ENCODE measurements at regions not wholly inside any gene's neighbourhood (a gene's known extent, or its start where the extent isn't known, plus 50 kb on each side); places are given as distances from the start of the nearest gene placed in this dataset.
"Not testable (repeated sequence)": the region's sequence is repeated elsewhere in the genome, so short reads cannot be mapped to it uniquely, and the experiment has no call there.

DNA sequence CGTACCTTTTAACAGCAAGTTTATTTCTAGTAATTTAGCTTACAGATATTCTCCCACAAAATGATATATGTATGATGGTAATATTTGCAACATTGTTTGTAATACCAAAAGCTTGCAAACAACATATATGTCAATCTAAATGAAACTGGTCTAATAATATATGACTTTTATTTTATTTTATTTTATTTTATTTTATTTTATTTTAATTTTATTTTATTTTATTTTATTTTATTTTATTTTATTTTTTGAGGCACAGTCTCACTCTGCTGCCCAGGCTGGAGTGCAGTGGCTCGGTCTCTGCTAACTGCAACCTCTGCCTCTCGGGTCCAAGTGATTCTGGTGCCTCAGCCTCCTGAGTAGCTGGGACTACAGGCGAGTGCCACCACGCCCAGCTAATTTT, 94.6 kb upstream of the ABCA1 start:
- DNase-seq (ENCODE audit: low spot score) = not testable (repeated sequence)

DNA sequence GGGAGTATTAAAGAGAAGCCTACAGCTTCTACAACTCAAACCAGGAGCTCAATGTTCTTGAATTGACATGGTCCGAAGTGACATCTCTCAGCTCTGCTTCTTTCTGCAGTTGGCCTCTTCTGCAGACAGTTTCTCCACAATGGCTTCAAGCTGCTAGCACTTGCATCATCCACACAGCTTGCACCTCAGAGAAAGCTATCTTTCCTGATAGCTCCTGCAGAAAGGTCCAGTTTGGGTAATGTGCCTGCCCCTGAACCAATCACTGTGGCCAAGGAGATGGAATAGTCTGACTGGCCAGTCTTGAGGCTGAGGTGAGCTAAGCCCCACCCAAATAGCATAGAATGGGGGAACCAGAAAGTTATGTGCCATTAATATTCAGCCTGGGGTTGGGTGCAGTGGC, 95.8 kb upstream of the ABCA1 start:
- DNase-seq (ENCODE audit: low spot score) = no peak

DNA sequence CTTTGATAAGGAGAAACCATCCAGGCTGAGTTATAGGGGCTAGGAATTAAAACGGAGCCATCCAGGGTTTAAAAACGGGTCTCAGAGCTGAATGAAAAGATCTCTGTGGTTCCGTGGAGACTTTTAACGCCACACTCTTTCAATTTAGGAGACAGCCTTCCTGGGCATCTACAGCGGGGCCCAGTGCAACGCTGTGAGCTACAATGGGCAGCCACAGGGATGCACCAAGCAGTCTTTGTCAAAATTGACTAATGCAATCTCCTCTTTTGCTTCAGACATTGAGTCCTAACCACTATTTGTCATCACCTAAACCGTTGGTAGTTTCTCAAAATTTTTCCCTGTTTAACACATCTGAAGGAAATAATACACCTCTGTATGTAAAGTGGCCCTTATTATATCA, 96.6 kb upstream of the ABCA1 start:
- DNase-seq (ENCODE audit: low spot score) = no peak

DNA sequence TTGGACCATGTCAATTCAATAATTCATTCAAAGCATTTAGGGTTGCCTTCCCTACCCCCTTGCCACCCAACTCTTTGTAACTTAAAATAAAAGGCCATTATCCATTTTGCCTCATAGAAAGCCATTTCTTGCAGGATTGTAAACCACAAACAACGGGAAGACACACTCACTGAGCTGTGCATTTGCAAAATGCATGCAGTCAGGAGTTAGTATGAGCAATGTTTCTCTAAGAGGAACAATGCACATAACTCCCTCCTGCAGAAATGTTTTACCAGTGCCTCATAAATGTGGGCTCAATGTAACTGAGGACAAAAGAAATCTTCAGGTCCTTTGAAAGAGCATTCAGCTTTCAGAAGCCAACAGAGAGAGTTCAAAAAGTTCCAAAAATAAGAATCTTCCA, 98.5 kb upstream of the ABCA1 start:
- no peak for DNase-seq (ENCODE audit: low spot score)

DNA sequence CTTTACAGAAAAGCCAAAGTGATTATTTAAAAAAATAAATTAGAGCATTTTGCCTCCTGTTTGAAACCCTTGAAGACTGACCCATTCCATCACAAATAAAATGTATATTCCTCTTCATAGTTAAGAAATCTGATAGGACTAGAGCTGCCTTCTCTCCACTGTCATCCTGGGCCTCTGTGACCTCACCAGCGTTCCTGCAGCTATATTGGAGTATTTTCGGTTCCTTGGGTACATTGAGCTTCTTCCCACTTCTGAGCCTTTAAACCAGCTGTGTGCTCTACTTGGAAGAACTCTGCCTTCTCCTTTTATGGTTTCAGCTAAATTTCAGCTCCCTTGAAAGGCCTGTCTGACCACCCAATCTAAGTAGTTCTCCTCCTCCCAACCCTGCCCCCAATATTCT, 99.1 kb upstream of the ABCA1 start:
- DNase-seq (ENCODE audit: low spot score) = no peak

DNA sequence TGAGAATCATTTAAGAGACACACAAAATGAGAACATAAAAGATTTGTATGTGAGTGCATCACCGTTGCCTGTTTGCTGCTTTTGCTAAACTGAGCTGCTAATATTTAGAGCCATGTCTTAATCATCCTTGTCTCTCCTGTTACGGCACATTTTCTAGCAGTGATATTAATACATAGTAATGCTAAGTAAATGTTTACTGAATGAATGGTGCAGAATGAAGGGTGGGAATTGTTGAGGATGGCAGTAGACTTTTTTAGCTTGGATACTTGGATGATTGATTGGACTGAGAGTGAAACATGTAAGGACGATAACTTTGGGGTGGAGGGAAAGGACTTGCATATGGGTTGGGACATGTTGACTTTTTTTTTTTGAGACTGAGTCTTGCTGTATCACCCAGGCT, 102.3 kb upstream of the ABCA1 start:
- no peak for DNase-seq (ENCODE audit: low spot score)

DNA sequence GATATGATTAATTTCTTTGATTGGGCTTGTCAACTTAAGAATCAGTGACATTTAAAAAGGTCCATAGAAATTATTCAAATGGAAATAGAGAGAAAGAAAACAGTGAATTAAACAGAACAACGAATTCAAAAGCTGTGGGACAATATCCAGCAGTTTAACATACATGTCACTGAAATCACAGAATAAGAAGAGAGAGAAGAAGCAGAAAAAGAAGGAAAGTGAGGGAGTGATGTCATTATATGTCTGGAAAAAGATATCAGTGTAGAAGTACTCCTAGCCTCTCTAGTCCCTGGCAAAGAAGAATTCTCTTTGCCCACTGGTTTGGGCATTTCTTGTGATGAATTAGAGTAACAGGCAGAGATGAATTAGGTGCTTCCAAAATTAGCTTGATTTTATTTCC, 109.2 kb upstream of the ABCA1 start:
- DNase-seq (ENCODE audit: low spot score) = no peak

DNA sequence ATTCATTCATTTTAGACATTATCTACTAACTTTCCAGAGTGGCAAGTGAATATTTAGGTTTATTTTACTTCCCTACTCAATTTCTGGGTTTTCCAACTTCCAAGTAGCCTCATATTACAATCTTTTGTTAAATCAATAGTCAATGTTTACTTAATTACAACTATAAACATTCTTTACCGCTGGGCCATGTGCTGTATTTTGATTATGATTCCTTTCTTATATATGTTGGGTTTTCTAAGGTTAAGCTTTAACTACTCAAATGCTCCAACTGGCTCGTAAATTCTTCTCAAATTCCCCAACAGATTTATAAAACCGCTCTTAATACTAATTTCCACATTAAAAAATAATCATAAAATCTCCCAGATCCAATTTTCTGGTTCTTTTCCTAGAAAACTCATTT, 110.1 kb upstream of the ABCA1 start:
- no peak for DNase-seq (ENCODE audit: low spot score)

DNA sequence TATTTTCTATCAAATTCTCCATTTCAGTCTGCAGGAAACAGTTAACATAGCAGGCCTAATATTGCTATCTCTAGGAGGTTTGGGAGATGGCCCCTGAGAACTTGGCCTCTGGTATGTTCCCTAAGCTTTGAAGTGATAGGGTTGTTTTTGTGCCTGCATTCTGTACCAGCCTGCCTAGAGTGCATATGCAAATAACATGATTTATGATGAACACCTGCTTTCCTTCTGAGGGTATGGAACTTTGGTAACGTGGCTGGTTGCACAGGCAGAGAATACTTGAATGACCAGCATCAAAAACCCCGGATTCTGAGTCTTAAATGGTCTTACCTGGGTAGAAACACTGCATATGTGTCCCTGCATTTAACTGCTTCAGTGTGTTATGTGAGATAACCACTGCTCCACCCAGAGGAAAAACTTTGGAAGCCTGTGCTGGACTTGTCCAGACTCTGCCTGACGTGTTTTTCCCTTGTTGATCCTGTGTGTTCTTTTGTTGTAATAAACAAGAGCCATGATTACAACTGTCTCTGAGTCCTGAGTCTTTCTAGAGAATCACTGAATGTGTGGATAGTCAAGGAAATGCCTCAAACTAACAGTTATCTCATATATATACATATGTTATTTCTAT, 111.3 kb upstream of the ABCA1 start:
- no peak for DNase-seq (ENCODE audit: low spot score)

DNA sequence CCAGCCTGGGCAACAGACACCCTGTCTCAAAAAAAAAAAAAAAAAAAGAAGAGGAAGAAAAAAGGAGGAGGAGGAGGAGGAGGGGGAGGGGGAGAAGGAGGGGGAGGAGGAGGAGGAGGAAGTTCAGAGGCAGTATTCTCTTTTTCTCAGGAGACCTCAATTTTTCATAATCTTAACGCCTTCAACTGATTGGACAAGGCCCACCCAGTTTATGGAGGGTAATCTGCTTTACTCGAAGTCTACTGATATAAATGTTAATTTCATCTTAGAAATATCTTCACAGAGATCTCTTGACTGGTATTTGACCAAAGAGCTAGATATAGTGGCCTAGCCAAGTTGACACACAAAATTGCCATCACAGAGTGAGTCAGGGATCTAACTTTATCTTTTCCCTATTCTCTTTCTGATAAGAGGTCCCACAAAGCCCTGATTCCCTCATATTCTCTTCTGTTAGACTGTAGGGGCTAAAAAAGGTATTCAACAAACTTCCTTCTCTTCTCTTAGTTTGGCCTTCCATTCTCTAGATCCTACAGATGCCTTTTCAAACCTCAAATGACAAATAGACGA, 115.5 kb upstream of the ABCA1 start:
- DNase-seq (ENCODE audit: low spot score) = no peak

DNA sequence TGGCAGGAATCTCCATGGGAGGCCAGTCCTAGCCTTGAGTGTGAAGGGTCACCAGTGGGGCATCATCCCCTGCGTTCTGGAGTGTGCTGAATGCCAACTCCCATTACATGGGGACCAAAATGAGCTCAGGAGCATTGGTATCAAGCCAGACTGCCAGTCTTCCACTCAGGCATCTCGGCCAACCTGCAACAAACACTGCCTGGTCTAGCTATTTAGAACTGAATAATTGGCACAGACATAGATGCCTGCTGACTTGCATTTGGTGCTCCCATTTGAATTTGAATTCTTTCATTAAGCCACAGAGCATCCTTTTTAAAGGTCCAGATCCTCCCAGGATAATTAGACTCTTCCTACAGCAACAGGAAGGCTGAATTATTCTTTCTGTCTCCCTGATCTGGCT, 116.6 kb upstream of the ABCA1 start:
- DNase-seq (ENCODE audit: low spot score) = no peak

DNA sequence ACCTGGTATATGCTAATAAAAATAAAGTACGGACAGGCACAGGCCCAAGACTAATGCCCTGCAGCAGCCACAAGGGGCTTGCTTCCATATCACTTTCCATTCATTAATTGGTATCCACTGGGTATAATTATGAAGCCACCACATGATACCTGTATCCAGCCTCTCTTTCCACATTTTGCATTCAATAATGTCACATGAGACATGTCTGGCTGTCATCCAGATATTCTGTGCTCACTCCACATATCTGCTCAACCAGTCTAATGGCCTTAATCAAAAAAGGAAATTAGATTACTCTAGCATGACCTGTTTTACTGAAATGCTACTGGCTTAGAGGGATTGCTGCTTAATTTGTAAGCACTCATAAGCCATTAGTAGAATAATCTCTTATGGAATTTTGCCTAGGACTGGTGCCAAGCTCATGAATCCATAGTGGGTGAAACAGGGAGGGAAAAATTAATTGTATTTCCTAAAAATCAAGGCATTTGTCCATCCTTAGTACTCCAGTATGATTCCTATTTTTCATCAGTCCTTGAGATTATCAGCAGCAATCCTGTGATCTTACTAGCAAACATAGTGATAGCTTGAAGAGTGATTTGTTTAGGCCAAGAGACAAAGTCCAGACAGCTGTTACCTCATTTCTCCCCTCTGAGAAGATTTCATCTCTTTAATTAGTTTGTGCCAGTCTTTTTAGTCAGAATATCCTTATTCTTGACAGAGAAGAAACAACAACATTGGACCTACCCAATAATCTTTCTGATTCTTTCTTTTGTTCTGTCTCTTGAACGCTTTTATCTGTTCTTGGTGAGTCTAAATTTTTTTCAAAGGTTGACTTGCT, 119.2 kb upstream of the ABCA1 start:
- DNase-seq (ENCODE audit: low spot score) = no peak

DNA sequence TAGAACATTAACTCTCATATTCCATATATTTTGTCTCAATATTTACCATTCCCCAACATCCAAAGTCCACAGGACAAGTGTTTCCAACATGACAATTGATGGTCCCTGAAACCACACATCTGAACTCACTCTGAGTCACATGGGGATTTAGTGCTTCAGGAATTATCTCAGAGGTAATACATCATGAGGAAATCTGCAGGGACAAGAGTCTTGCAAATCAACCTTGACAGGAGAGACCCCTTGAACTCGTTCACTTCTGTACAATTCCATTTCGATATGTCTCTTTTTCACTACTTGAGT, 119.7 kb upstream of the ABCA1 start:
- no peak for DNase-seq (ENCODE audit: low spot score)

DNA sequence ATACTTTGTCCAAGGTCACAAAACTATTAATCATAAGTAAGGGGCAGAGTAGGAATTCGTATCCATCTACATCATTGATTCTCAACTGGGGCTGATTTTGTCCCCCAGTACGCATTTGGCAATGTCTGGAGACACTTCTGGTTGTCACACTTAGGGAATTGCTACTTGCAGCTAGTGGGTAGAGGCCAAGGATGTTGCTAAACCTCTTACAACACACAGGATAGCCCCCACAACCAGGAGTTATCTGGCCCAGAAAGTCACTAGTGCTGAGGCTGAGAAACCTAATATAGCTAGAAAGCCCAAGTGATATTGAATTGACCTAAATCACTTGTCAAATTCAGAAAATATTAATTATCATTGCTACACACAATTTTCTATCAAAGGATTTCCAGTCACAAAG, 120.4 kb upstream of the ABCA1 start:
- no peak for DNase-seq (ENCODE audit: low spot score)

DNA sequence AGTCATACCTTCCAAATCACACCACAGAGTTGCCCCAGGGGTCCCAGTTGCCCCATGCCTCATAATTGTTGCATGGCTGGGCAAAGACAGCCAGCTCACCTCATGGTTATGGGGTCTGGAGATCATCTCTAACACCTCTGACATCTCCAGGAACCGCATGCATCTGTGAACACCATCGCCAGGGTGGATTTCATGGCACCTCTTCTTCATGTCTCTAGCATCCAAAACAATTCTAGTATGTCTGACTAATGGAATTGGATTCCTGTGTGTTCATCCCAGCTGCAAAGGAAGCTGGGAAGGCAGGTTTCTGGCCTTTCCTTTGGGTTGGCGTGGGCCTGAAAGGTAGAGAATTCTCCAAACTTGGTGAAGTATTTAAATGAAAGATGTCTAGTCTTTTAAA, 122.3 kb upstream of the ABCA1 start:
- DNase-seq (ENCODE audit: low spot score) = no peak

DNA sequence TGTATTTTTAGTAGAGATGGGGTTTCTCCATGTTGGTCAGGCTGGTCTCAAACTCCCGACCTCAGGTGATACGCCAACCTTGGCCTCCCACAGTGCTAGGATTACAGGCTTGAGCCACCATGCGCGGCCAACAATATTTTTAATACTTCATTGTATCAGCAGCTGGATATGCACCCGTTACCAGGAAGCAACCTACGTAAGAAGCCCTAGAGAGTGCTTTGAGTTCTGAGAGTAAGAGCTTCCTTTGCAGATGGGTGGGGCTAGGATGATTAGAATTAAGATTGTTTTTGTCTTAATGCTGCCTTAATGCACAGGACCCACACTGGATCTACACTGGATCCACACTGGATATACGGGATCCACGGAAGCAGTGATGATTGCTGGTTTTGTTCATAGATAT, 123.9 kb upstream of the ABCA1 start:
- DNase-seq (ENCODE audit: low spot score) = no peak

DNA sequence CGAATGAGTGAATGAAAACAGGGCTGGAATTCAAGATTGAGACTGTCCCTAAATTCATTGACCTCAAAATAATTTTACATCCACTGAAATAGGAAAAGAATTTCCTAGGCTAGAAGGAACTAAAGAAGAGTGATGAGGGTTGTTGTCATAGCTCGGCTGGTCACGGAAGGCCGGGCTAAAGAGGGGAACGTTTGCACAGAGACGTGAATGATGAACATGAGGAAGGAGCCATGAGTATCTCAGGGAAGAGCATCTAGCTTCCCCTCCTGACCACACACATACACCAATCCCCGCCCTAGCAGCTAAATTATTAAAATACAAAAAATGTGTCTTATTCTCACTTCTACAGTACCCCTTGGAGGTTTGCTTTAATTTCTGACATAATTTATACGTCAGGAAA, 124.4 kb upstream of the ABCA1 start:
- no peak for DNase-seq (ENCODE audit: low spot score)

DNA sequence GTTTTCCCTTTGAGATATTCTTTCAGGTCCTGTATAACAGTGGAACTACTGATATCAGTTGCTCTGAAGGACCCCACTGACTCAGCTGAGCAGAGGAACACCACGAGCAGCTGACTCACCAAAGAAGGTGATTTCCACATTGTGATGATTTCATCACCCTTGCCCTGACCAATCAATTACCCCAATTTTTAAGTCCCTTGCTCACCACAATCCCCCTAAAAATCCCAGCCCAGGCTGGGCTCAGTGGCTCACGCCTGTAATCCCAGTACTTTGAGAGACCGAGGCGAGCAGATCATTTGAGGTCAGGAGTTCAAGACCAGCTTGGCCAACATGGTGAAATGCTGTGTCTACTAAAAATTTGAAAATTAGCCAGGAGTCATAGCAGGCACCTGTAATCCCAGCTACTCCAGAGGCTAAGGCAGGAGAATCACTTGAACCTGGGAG, 125.3 kb upstream of the ABCA1 start:
- DNase-seq (ENCODE audit: low spot score) = no peak

DNA sequence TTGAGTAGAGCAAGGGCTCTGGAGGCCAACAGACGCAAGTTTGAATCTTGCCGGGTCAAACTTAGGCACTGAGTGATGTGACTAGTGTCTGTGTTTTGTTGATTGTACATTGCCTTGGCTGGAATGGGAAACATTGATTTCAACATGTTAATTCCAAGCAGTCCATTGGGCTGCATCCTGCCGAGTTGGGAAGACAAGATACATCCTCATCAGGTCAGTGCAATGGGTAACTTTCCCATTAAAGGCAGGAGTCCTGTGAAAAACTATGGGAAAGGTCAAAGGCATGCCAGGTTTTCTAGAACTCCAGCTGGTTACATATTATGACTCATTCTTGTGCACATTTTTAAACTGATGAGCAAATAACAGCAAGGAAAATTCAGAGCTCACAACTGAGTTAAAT, 126.5 kb upstream of the ABCA1 start:
- no peak for DNase-seq (ENCODE audit: low spot score)

DNA sequence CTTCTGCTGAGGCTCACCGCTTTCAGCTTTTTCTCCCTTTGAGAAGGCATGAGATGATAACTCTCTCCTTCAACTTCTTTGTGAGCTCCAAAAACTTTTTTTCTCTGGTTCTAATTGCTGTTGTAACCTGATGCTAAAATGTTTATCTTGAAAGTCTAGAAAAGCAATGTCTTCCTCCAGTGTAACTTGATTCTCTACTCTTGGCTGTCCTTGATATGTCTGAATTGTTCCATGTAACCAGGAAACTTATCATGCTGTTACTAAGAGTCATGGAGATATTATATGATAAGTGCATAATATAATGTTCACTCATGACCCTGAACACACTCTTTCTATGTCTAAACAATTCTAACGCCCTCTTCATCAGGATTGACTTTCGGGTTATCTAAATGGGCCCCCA, 128.0 kb upstream of the ABCA1 start:
- DNase-seq (ENCODE audit: low spot score) = no peak

DNA sequence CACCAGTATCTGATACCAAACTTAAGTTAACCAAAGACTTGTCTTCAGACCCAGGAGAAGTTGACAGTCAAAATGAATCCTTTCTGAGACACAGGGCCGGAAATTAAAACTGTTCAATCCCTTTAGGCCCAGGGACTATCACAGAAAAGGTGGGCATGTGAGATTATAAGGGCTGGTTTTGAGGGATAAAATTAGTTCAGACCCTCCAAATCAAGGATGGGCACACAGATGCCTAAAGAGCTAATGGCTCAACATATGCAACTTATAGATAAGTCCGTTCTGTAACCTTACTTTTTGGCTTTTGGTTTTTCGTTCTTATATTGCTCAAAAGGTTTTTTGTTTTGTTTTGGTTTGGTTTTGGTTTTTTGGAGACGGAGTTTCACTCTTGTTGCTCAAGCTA, 129.6 kb upstream of the ABCA1 start:
- DNase-seq (ENCODE audit: low spot score) = no peak

DNA sequence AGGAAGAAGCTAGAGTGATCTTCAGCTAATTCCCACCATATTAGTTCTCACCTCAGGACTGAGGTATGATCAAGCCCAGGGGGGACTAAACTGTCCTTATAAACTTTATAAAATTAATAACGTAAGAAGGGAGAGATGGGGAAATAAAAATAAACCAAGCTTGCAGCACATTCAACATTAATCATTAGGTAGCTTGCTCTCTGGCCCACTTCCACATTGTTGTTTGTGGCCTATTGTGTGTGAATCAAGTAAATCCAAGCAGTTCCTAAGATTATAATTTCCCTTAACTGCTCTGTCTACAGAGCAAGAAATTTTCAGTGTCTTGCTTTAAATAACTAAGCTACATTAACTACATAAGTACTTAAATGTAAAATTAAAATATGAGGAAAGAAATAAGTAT, 131.3 kb upstream of the ABCA1 start:
- no peak for DNase-seq (ENCODE audit: low spot score)

DNA sequence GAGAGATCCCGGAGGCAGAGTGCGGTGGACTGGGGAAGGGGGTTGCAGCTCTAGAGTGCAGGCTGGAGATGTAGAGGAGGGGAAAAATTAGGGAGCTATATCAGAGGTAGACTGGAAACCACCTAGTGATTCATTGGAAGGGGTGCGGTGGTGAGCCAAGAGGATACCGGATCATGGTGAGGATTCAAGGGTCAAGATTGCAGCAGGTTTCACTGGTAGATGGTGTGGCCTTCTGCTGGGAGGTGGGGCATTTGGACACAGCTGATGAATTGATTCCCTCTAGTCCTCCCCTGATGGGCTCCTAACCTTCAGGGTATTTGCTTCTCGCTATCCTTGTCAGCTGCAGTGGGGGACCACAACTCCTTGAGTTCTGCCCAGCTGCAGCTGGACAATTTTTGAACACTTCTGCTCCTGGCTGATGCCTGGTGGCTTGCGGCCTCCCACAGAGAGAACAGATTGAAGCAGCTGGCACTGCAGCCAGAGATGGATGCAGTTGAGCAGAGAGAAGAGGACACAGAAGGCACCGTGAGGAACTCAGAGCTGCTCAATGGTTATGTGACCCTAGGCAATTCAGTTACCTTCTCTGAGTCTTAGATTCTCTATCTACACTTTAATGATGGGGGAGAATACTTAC, 134.4 kb upstream of the ABCA1 start:
- no peak for DNase-seq (ENCODE audit: low spot score)

Measured in mesenteric fat pad (tissue), 1 donor.